ENCODE measurements at regions not wholly inside any gene's neighbourhood (a gene's known extent, or its start where the extent isn't known, plus 50 kb on each side); places are given as distances from the start of the nearest gene placed in this dataset.

DNA sequence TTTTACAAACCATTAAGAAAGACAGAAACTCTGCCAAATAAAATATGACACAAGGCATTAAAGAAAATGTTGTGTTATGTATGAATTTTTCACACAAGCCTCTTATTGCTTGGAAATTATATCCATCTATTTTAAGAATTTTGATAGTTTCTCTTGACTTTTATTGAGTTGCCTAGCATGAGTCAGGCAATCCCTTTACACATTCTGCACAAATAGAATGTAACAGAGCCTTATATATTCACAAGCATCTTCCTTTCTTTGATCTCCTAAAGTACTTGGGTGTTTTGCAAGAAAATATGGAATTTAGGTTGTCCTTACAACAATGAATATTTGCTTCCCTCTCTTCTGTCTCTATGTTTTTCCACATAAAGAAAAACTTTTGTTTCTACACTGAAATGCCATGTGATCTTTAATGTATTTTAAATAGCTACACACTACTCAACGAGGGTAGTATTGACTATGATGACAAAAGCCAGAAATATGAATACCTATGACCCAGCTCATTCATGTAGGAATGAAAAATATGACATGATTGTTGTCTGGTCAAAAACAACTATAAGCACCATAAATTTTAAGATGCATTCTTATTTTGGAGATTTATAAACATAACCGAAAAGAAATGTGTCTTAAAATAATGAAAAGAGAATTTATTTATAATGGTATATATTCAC, 398.8 kb downstream of the GUCY1A2 start:
- H3K4me1 Mint-ChIP-seq (ENCODE audit: low read depth in 2 of 2): no peaks in the 10 kb centered on the region
- H3K27ac Mint-ChIP-seq: no peak overlapping the region
- H3K36me3 Mint-ChIP-seq (ENCODE audit: insufficient read depth): no peaks in the 10 kb centered on the region
- no peak overlapping the region for H3K4me3 Mint-ChIP-seq
- ATAC-seq (replicated peaks): no peak
- no peaks in the 10 kb centered on the region for H3K27me3 Mint-ChIP-seq
- no peak for DNase-seq
- peaks cover 7 to 12% of the 10 kb centered on the region in 2 donors for H3K9me3 Mint-ChIP-seq

GRCh38 chr11:106621484-106621883, 396.8 kb downstream of the GUCY1A2 start:
- Mint-ChIP-seq H3K36me3 (ENCODE audit: insufficient read depth) (no peaks in the 10 kb centered on the region), H3K4me3 (no peak overlapping the region), H3K27ac (no peak overlapping the region), H3K9me3 (peaks cover 7 to 20% of the 10 kb centered on the region in 2 donors), H3K27me3 (no peaks in the 10 kb centered on the region), H3K4me1 (ENCODE audit: low read depth in 2 of 2) (no peaks in the 10 kb centered on the region)
- ATAC-seq (replicated peaks): no peak
- no peak for DNase-seq

All from effector memory CD8-positive, alpha-beta T cell (primary cell).